HCT116 (cell line): ENCODE measurements at regions not wholly inside any gene's neighbourhood (a gene's known extent, or its start where the extent isn't known, plus 50 kb on each side); places are given as distances from the start of the nearest gene placed in this dataset.

Experiments
- ATAC-seq: fragments of 200-7000 bp; cut with Tn5 transposase; 2 replicates; pipeline ENCODE4 v1.9.1; 2020; ENCODE audit warnings: mild to moderate bottlenecking, moderate library complexity
- BruUV-seq: library from RNA; stranded (reverse); fragments of 400-500 nt; replicated peaks from 2 replicates; lab custom pipeline; 2021; lab: Mats Ljungman, UMichigan
- CTCF ChIA-PET: fragments of 300-600 bp; sonication (Branson Sonifier 250); formaldehyde crosslinking; loops from one replicate; lab custom pipeline; 2021; ENCODE audit warnings: antibody characterized with exemption; lab: Charles Lee
- POLR2A ChIA-PET: fragments of 300-600, 350-600 bp; sonication (Branson Sonifier 250); formaldehyde crosslinking; loops from one replicate; lab custom pipeline; 2021; ENCODE audit warnings: antibody characterized with exemption; lab: Charles Lee
- RAD21 ChIA-PET, 2 experiments: fragments of 300-600 bp; sonication (Branson Sonifier 250); formaldehyde crosslinking; loops; one replicate each; lab custom pipeline; 2023; ENCODE audit warnings: low total read pairs in 2 of 2; ENCODE audit not compliant: uncharacterized antibody in 2 of 2, unreplicated experiment in 2 of 2, low non-redundant PET in 1 of 2; lab: Charles Lee
- DNase-seq: peaks from one replicate; pipeline ENCODE4 v3.0.0-alpha.2; 2010; ENCODE audit warnings: low read depth, low spot score
- H2AFZ ChIP-seq: fragments of 200-600 bp; shearing (Covaris generic), sonication (generic); 2 replicates; pipeline ENCODE4 v1.6.1; 2017; ENCODE audit warnings: low read depth, mixed run types, mixed read lengths, antibody characterized with exemption, low read length; ENCODE audit not compliant: poor library complexity, severe bottlenecking
- H3K27ac ChIP-seq: 2 replicates; pipeline ENCODE4 v1.5.1; 2012; ENCODE audit warnings: low read depth, low read length
- H3K27me3 ChIP-seq: fragments of 200-600 bp; sonication (generic); 2 replicates; pipeline ENCODE4 v1.6.1; 2016; ENCODE audit warnings: mixed run types, low read length, mixed read lengths; ENCODE audit not compliant: insufficient read depth
- H3K36me3 ChIP-seq, 2 experiments: fragments of 200-500 bp in 1 of 2; fragments of 200-600 bp in 1 of 2; sonication (Bioruptor generic) in 1 of 2; sonication (generic) in 1 of 2; 2 replicates each; pipeline versions ENCODE4 v1.5.1 to v1.6.1; 2014 to 2016; ENCODE audit warnings: low read length in 2 of 2, inconsistent platforms in 1 of 2, mixed read lengths in 1 of 2, mixed run types in 1 of 2; ENCODE audit not compliant: insufficient read depth in 2 of 2, control insufficient read depth in 1 of 2
- H3K4me1 ChIP-seq, 2 experiments: fragments of 200-600 bp in 1 of 2; sonication (generic) in 1 of 2; 2 replicates each; pipeline versions ENCODE4 v1.5.1 to v1.6.1; 2012 to 2017; ENCODE audit warnings: low read length in 2 of 2, inconsistent platforms in 1 of 2, mild to moderate bottlenecking in 1 of 2, mixed read lengths in 1 of 2, mixed run types in 1 of 2, moderate library complexity in 1 of 2; ENCODE audit not compliant: insufficient read depth in 2 of 2, control insufficient read depth in 1 of 2
- H3K4me2 ChIP-seq: fragments of 200-600 bp; sonication (generic); 2 replicates; pipeline ENCODE4 v1.6.1; 2017; ENCODE audit warnings: mixed run types, low read length, mixed read lengths
- H3K4me3 ChIP-seq, 2 experiments: fragments of 200-600 bp in 1 of 2; sonication (generic) in 1 of 2; replicated peaks in 1 of 2; 2 replicates each; pipeline ENCODE4 v1.5.1; 2011 to 2016; ENCODE audit warnings: low read length in 2 of 2, control low read depth in 1 of 2, low read depth in 1 of 2, mild to moderate bottlenecking in 1 of 2, mixed read lengths in 1 of 2, mixed run types in 1 of 2
- H3K79me2 ChIP-seq: fragments of 200-600 bp; sonication (generic); 2 replicates; pipeline ENCODE4 v1.6.1; 2017; ENCODE audit warnings: mild to moderate bottlenecking, mixed run types, low read length, moderate library complexity, mixed read lengths; ENCODE audit not compliant: insufficient read depth
- H3K9ac ChIP-seq: fragments of 200-600 bp; sonication (generic); 2 replicates; pipeline ENCODE4 v1.6.1; 2016; ENCODE audit warnings: low read length, mixed read lengths
- H3K9me2 ChIP-seq: fragments of 200-600 bp; sonication (generic), shearing (Covaris generic); 2 replicates; pipeline ENCODE4 v1.6.1; 2017; ENCODE audit warnings: mixed run types, mild to moderate bottlenecking, moderate library complexity; ENCODE audit not compliant: insufficient read depth
- H3K9me3 ChIP-seq, 2 experiments: fragments of 200-500 bp in 1 of 2; fragments of 200-600 bp in 1 of 2; sonication (Bioruptor generic) in 1 of 2; sonication (generic) in 1 of 2; 2 replicates each; pipeline ENCODE4 v1.6.1; 2014 to 2017; ENCODE audit warnings: low read length in 2 of 2, mixed read lengths in 2 of 2, inconsistent platforms in 1 of 2, low read depth in 1 of 2, mild to moderate bottlenecking in 1 of 2, mixed run types in 1 of 2, moderate library complexity in 1 of 2; ENCODE audit not compliant: control insufficient read depth in 1 of 2, insufficient read depth in 1 of 2
- H4K20me1 ChIP-seq: fragments of 200-600 bp; sonication (generic), shearing (Covaris generic); 2 replicates; pipeline ENCODE4 v1.6.1; 2017; ENCODE audit warnings: mixed run types, mild to moderate bottlenecking, moderate library complexity; ENCODE audit not compliant: insufficient read depth
- ATF3 ChIP-seq: IDR thresholded peaks from 2 replicates; pipeline ENCODE4 v1.6.1; 2012
- CBX3 ChIP-seq: IDR thresholded peaks from 2 replicates; pipeline ENCODE4 v1.6.1; 2012; ENCODE audit warnings: low read depth
- ELF1 ChIP-seq: IDR thresholded peaks from 2 replicates; pipeline ENCODE4 v1.6.1; 2012; ENCODE audit warnings: low read depth, borderline replicate concordance
- FOSL1 ChIP-seq: IDR thresholded peaks from 2 replicates; pipeline ENCODE4 v1.6.1; 2012; ENCODE audit warnings: low read depth
- JUND ChIP-seq: IDR thresholded peaks from 2 replicates; pipeline ENCODE4 v1.6.1; 2012
- MAX ChIP-seq: IDR thresholded peaks from 2 replicates; pipeline ENCODE4 v1.6.1; 2012
- POLR2A ChIP-seq: IDR thresholded peaks from 2 replicates; pipeline ENCODE4 v1.7.0; 2011; ENCODE audit warnings: borderline replicate concordance; ENCODE audit not compliant: insufficient read depth, insufficient read length; ENCODE audit errors: extremely low read depth
- POLR2AphosphoS5 ChIP-seq: IDR thresholded peaks from 2 replicates; pipeline ENCODE4 v1.6.1; 2011; ENCODE audit warnings: mild to moderate bottlenecking, low read depth, low read length, moderate library complexity
- RAD21 ChIP-seq: IDR thresholded peaks from 2 replicates; pipeline ENCODE4 v1.6.1; 2012; ENCODE audit warnings: low read depth, mild to moderate bottlenecking
- REST ChIP-seq: IDR thresholded peaks from 2 replicates; pipeline ENCODE4 v1.6.1; 2012; ENCODE audit warnings: low read depth
- TCF7L2 ChIP-seq: IDR thresholded peaks from 2 replicates; pipeline ENCODE4 v1.7.0; 2011; ENCODE audit warnings: borderline replicate concordance, inconsistent platforms; ENCODE audit not compliant: insufficient read depth, insufficient read length; ENCODE audit errors: extremely low read depth
- ZNF274 ChIP-seq: fragments of 200-500 bp; sonication (Bioruptor generic); IDR thresholded peaks from 2 replicates; pipeline ENCODE4 v1.6.1; 2014; ENCODE audit warnings: mild to moderate bottlenecking, low read depth, low read length, inconsistent platforms
- intact Hi-C: fragments of 100-400 bp; cut with micrococcal nuclease; formaldehyde crosslinking; loops from 2 replicates; pipeline ENCODE4 v1.10.0; 2022
- TF ChIP-seq, protein P1 (sequence below): IDR thresholded peaks from 2 replicates; pipeline ENCODE4 v1.6.1; 2011; ENCODE audit warnings: mild to moderate bottlenecking, low read length, moderate library complexity; ENCODE audit not compliant: insufficient replicate concordance; ENCODE audit errors: extremely low read depth

GRCh38 chr14:71487449-71487848 is 444.8 kb upstream of the RGS6 start:
- no peaks in the 10 kb centered on the region for H3K79me2 ChIP-seq
- intact Hi-C loops: no loop called here
- H3K9me3 ChIP-seq: no peaks in the 10 kb centered on the region
- no peaks in the 10 kb centered on the region for H3K9me2 ChIP-seq
- no peak overlapping the region for H3K4me2 ChIP-seq
- RAD21 ChIA-PET: no interaction called here
- no peaks in the 10 kb centered on the region for H3K27me3 ChIP-seq
- H3K4me1 ChIP-seq: peaks cover 0 to 3% of the 10 kb centered on the region in 2 experiments; a peak in 1 of 4 replicates
- H2AFZ ChIP-seq: no peak overlapping the region
- POLR2A ChIA-PET: no interaction called here
- CTCF ChIA-PET: no interaction called here
- no peaks in the 10 kb centered on the region for H3K36me3 ChIP-seq
- no peak overlapping the region for H3K27ac ChIP-seq
- no peaks in the 10 kb centered on the region for H4K20me1 ChIP-seq
- TF ChIP-seq POLR2A (no peak), POLR2AphosphoS5 (no peak), ATF3 (no peak), JUND (no peak), REST (no peak), CBX3 (no peak), ELF1 (no peak), TCF7L2 (no peak), FOSL1 (no peak), ZNF274 (no peak), RAD21 (no peak), MAX (no peak)
- TF ChIP-seq, protein P1, sequence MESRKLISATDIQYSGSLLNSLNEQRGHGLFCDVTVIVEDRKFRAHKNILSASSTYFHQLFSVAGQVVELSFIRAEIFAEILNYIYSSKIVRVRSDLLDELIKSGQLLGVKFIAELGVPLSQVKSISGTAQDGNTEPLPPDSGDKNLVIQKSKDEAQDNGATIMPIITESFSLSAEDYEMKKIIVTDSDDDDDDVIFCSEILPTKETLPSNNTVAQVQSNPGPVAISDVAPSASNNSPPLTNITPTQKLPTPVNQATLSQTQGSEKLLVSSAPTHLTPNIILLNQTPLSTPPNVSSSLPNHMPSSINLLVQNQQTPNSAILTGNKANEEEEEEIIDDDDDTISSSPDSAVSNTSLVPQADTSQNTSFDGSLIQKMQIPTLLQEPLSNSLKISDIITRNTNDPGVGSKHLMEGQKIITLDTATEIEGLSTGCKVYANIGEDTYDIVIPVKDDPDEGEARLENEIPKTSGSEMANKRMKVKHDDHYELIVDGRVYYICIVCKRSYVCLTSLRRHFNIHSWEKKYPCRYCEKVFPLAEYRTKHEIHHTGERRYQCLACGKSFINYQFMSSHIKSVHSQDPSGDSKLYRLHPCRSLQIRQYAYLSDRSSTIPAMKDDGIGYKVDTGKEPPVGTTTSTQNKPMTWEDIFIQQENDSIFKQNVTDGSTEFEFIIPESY: no peak
- TF ChIP-seq, all 23 proteins: peak for 0
- Histone ChIP-seq H3K9ac (no peak overlapping the region), H3K4me3 (no peak overlapping the region)
- DNase-seq (no peak), ATAC-seq (no peak)
- no TSS peak for BruUV-seq
